AG08395 (cell line): ENCODE measurements at regions not wholly inside any gene's neighbourhood (a gene's known extent, or its start where the extent isn't known, plus 50 kb on each side); places are given as distances from the start of the nearest gene placed in this dataset.
"Not testable (repeated sequence)": the region's sequence is repeated elsewhere in the genome, so short reads cannot be mapped to it uniquely, and the experiment has no call there.

Experiments
- DNase-seq: peaks from one replicate; pipeline ENCODE4 v3.0.0; 2012; ENCODE audit warnings: mixed read lengths, low spot score

DNA sequence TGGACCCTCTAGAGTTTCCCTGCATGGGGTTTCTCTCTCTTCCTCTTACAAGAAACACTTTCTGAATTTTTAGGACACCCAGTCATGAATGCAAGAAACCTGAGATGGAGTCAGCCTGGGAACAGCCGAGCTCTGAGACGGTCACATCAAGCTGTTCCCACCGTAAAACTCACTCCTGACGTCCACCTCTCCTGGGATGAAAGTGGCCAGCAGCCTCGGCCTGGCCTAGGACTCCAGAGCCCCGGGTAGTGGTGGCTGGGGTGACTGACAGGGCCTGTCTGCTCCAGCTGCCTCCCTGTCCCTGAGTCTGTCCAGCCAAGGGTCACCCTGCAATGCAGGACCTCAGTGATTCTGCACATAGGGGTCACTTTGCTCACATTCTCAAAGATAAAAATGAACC, 217.8 kb downstream of the SHOX start:
- no peak for DNase-seq

DNA sequence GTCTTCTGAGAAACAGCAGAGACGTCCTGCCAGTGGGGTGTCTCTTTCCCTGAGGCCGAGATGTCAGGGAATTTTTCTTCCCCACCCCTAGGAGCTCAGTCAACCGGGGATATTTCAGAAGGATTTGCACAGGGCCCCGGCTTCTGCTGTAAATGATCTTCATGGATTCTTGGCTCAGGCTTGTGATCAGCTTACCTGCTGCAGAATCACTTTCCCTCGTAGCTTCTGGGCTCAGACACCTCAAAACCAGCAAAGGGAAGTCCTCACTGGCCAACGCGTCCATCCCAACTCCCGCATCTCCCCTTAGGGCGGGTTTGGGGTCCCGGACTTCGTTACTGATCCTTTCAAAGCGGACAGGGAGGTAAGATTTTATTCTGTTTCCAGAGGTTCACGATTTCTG, 212.7 kb downstream of the SHOX start:
- no peak for DNase-seq

DNA sequence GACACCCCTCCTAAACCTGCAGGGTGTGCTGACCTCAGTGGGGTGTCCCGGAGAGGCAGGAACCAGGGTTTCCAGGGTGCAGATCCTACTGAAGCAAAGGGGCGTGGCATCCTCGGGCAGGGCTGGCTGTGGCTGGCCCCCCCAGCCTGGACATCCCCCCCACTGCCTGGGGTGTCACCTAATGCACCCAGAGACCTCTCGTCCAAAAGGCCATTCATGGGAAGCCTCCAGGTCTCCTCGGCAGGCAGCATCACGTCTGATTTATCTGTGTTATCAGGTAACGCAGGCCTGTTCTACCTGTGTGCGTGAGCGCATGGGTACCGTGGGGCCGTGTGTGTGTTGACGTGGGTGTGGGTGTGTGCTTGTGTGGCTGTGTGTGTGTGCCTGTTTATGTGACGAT, 210.0 kb downstream of the SHOX start:
- no peak for DNase-seq

DNA sequence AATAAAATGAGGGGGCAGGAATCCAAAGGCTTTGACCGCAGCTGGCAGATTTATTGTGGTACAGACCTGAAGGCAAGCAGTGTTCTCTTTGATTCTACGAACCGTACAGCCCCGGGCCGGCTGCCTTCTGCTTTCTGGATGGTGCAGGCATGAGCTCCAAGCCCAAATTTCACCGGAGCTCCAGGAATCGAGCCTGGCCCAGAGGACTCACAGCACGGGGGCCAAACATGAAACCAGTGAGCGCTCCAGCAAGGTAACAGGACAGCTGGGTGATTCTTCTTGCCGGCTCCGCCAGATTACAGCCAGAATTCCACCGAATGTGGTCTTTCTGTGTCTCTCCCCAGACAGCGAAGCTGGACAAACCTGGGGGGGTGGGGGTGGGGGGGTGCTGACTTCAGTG, 208.1 kb downstream of the SHOX start:
- not testable (repeated sequence) for DNase-seq

DNA sequence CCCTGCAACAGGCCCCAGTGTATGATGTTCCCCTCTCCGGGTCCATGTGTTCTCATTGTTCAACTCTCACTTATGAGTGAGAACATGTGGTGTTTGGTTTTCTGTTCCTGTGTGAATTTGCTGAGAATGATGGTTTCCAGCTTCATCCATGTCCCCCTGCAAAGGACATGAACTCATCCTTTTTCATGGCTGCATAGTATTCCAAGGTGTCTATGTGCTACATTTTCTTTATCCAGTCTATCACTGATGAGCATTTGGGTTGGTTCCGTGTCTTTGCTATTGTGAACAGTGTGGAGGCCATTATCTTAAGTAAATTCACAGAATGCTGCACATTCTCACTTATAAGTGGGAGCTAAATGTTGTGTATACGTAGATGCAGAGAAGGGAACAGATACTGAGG, 205.3 kb downstream of the SHOX start:
- not testable (repeated sequence) for DNase-seq

DNA sequence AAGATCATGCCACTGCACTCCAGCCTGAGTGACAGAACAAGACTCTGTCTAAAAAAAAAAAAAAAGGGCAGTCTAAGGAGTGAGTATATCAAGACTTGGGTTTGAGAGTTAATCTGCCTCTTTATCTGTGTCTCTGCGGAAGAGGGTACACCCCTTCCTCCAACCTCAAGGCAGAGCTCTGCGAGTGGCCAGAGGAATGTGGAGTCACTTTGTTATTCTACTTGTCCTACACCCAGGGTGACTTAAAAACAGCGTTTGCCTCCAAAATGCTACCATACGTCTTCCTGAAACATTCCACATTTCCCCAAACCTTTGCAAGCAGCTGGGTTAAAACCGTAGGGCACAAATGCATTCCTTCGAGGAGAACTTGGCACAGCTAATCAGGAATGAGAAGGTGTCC, 199.9 kb downstream of the SHOX start:
- no peak for DNase-seq

DNA sequence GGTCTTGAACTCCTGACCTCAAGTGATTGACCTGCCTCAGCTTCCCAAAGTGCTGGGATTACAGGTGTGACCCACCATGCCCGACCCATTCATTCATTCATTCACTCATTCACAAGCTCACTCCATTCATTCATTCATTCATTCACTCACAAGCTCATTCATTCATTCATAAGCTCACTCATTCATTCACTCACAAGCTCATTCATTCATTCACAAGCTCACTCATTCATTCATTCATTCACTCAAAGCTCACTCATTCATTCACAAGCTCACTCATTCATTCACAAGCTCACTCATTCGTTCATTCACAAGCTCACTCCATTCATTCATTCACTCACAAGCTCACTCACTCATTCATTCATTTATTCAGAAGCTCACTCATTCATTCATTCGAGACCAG, 198.6 kb downstream of the SHOX start:
- no peak for DNase-seq

DNA sequence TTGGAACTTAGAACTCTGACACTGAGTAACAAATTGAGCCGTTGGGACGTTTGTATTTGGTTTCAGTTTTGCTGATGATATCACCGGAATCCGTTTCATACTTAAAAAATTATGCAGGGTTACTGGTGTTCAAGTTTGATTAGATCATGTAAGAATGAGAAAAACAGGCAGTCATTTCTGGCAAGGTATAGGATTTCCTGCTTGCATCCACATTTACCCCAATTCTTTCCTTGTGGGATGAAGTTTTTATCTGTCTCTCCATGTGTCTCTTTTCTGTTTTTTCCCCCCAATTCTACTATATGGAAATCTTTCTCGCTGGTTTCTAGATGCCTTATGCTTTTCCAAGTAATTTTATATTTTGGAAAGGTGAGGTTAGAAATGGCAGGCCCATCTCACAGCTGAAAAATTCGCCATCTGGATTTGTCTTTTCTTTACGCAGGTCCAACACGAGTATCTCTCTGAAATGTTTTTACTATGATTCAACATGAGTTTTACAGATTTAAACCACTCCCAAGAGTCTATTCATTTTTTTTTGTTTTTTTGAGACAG, 197.9 kb downstream of the SHOX start:
- peak; percentile 11 for DNase-seq

DNA sequence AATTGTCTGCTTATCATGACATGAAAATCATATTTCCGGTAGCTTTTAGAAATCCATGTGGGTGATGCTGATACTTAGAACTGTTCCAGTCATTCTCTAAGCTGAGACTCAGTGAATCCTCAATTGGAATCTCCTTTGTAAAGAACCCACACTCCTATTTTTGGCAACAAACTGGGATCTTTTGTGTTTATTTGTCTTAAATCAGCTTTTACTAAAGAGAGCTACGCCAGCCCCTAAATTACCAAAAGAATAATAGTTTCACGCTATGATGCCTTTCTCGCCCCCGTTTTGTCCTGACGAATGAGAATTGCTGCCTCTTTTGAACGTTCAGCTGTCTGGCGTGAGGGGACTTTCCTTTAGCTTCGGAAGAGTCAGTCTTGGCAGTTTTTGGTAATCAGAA, 195.9 kb downstream of the SHOX start:
- DNase-seq: no peak

DNA sequence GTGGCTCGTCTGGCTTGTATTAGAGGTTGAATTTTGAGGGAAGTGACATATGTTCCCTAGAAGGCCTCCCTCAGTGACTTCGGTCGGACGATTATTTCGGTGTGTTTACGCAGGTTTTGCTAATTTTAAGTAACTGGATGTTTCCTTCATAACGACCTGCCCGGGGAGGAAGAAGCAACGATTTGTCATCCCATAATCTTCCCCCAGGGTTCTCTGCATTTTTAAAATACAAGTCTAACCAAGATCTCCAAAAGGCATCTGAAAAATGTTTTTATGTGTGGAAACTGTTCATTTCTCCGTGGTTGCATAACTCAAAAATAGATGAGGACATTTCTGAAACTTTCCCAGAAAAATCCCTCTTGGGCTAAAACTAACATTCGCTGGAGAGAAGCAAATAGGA, 195.4 kb downstream of the SHOX start:
- peak; percentile 18 for DNase-seq

DNA sequence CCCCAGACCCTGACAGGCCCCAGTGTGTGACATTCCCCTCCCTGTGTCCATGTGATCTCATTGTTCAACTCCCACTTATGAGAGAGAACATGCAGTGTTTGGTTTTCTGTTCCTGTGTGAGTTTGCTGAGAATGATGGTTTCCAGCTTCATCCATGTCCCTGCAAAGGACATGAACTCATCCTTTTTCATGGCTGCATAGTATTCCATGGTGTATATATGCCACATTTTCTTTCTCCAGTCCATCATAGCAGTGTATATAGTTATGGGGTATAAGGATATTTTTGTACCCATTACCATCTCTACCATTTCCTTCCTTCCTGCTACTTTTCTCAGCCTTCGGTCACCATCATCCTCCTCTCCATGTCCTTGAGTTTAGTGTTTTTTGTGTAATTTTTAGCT, 192.5 kb downstream of the SHOX start:
- not testable (repeated sequence) for DNase-seq

DNA sequence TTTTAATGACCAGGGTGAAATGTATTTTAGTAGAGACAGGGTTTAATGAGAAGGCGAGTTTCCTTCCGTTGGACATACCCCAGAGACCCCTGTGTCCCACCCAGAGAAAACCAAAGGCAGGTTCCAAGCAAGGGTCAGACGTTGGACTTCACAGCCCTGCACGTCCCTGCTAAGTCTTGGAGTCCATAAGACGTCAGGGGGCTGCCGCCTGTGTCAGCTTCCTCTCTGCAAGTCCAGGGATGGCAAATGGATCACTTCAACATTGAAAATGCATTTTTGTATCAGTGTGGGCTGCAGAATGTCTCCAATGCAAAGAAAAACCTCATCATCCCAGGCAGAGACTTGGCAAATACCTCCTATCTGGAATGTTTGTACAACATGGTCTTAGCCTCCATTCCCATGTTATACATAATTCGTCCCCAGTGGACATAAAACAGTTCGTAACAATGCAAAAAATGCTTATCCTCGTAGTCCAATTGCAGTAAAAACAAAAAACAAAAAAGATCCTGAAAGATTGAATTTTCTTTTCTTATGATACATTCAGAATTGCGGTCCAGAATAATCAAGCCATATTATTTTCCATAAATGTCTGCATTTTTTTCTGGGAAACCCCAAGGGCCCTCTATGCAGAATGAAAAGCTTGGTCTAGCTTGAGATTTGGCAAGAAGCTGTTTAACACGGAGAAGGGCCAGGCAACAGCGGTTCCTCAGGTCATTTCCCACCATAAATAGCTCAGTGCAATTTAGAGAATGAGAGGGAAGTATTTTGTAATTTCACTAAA, 190.9 kb downstream of the SHOX start:
- DNase-seq: no peak

DNA sequence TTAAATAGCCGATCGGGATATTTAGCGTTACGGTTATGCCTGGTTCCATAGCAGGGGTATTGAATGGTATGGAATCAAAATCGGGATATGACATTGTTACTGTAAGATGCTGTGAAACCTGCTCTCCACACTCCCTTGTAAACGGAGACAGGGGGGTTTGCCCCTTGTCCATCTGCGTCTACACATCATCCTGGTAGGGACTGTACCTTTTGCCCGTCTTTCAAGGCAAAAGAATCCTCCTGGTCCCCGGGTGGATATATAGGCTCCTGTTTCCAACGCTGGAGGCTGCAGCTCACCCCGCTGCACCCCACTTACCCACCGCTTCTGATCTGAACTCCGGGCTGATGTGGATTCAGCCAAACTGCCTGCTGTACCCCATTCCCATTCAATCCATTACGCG, 189.1 kb downstream of the SHOX start:
- DNase-seq: no peak

DNA sequence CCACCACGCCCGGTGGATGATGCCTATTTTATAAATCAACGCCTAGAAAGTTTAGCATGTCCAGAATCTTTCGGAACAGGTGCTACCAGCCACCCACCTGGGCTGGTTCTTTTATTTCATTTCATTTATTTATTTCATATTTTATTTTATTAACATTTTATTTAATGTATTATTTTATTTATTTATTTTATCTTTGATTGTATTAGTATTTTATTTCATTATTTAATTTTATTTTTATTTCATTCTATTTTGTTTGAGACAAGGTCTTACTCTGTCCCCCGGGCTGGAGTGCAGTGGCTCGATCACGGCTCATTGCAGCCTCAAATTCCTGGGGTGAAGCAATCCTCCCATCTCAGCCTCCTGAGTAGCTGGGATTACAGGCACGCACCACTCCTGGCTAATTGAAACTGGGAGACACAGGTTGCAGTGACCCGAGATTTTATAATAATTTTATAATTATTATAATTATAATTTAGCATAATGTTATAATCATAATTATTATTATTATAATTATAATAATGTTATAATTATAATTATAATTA, 187.2 kb downstream of the SHOX start:
- no peak for DNase-seq

DNA sequence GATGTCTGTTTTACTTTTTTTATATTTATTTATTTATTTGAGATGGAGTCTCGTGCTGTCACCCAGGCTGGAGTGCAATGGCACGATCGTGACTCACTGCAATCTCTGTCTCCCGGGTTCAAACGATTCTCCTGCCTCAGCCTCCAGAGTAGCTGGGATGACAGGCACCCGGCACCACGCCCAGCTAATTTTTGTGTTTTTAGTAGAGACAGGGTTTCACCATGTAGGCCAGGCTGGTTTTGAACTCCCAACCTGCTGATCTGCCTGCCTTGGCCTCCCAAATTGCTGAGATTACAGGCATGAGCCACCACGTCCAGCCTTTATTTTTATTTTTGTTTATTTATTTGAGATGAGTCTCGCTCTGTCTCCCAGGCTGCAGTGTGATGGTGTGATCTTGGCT, 186.6 kb downstream of the SHOX start:
- DNase-seq: not testable (repeated sequence)

DNA sequence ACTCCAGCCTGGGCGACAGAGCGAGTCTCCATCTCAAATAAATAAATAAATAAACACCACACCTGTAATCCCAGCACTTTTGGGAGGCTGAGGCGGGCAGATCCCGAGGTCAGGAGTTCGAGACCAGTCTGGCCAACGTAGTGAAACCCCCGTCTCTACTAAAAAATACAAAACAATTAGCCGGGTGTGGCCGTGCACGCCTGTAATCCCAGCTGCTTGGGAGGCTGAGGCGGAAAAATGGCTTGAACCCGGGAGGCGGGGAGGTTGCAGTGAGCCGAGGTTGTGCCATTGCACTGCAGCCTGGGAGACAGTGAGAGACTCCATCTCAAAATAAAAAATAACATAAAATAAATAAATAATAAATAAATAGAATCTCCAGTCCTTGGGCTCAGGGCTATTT, 185.8 kb downstream of the SHOX start:
- no peak for DNase-seq

DNA sequence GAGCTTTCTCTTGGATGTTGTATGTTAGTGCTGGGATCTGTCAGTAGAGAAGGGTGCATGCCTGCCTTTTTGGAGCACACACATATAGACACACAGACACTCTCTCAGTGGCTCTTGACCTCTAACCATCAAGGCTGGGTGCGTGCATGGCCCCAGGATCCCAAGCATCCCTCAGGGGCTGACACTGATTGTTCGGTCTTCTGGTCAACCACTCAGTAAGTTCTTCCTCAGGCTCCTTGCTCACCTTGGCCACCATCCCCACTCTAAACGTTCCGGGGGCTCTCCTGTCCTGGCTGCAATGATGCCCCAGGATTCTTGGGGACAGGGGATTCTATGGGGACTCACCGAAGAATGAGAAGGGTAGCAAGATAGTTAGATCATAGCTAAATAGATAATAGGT, 179.6 kb downstream of the SHOX start:
- DNase-seq: no peak

DNA sequence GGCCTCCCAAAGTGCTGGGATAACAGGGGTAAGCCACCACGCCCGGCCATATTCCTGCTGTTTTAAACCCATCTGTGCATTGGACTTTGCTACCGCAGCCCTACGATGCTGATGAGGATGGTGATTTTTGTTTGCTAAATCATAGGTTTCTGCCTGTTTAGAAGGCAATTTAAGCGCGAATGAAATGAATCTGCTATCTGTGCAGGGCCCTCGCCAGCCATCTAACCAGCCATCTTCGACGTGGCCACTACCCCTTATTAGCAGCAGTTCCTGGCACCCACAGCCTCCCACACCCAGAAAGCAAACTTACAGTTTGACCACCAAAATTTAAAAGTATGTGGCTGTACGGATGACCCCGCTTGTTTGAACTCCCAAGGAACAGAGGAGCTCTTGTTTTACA, 178.5 kb downstream of the SHOX start:
- no peak for DNase-seq

DNA sequence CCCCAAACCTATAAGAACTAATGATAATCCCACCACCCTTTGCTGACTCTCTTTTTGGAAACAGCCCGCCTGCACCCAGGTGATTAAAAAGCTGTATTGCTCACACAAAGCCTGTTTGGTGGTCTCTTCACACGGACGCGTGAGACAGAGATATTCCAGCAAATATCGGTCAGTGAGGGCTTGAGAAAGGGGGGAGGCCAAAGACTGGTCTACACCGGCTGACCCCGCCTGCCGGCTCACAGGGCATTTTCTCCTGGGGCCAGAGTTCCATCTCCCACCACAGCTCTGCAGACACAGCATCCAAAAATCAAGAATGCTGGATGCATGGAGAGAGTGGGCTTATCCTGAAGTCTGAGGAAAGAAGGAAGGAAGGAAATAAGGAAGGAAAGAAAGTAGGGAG, 176.0 kb downstream of the SHOX start:
- DNase-seq: no peak

DNA sequence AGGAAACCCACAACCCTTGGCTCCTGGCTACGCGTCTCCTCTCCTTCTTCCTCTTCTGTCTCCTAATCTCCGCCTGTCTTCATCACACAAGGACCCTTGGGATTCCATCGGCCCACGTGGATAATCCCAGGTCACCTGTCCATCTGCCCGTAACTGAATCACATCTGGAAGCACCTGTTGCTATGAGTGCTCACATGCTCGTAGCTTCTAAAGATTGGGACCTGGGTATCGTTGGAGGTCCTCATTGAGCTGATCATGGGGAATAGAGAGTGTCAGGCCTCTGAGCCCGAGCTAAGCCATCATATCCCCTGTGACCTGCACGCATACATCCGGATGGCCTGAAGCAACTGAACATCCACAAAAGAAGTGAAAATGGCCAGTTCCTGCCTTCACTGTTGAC, 175.4 kb downstream of the SHOX start:
- no peak for DNase-seq

DNA sequence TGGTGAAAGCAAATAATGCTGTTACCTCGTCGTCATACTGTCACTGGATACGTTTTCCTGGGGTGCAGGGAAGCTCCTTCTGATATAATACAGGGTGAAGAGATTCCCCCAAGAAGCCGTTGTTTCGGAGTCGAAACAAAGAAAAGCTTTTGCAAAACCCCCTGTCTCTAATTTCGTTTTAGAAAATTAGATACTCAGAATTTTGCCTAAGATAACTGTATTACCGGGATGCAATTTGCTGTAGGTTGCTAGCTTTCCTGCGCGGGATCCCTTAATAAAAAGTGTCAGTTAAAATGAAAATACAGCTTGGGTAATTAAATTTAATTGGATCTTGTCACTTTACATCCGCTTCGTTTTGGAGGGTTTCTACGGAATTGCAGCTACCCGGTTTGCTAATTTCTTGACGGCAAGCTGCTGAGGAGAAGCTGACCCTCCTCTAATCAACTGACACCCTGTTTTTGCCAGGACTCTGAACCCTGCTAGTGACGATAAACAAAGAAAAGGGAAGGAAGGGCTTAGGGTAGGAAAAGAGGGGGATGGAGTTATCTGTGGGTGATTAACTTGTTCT, 174.6 kb downstream of the SHOX start:
- no peak for DNase-seq

DNA sequence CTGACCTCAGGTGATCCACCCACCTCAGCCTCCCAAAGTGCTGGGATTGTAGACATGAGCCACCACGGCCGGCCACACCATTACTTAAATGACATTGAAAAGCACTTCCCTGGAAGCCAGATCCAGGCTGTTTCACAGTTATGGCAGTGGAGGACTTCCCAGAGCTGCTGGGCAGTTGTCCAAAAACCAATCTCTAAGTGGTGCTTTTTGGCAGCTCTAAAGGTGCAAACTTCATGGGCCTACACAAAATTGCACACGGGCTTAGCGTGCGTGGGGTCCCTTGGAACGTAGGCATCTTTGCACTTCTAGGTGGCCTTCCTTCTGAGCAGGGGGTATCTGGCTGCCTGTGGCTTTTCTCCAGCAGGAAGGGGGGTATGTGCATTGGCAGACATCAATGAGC, 172.3 kb downstream of the SHOX start:
- no peak for DNase-seq

DNA sequence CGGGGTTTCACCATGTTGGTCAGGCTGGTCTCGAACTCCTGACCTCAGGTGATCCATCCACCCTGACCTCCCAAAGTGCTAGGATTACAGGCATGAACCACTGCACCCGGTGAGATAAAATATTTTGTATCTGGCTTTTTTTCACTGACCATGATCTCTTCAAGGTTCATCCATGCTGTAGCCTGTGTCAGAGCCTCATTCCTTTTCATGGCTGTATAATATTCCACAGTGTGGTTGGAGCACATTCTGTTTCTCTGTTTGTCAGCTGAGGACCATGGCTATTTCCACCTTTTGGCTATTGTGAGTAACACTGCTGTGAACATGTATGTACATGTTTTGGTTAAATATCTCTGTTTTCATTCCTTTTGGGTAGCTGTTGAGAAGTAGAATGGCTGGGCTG, 169.2 kb downstream of the SHOX start:
- DNase-seq: no peak

DNA sequence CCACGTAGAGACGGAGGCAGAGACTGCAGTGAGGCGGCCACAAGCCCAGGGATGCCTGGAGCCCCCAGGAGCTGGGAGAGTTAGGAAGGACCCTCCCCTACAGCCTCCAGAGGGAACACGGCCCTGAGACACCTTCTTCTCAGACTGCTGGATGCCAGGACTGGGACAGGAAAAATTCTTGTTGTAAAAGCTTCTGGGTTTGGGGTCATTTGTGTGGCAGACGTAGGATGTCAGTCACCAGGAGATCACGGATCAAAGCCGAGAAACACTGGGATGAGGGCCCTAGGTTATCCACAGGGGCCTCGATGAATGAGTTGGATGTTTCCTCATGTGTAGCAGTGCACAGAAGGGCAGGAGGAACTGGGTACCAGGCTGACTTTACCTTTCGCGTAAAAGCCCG, 163.7 kb downstream of the SHOX start:
- DNase-seq: no peak
